Stimulated activated CD4-positive, alpha-beta T cell treated with anti-CD3 and anti-CD28 coated beads, Interleukin-4, amount 100 ng/mL, for 1 hour (primary cell): ENCODE measurements at regions not wholly inside any gene's neighbourhood (a gene's known extent, or its start where the extent isn't known, plus 50 kb on each side); places are given as distances from the start of the nearest gene placed in this dataset.

Source experiments
- DNase-seq: peaks from one replicate; pipeline ENCODE4 v3.0.0-alpha.2; 2020

- no peak for DNase-seq
These were observed 232.9 kb upstream of the SLC10A2 start for GRCh38 chr13:103299079-103299478.

DNA sequence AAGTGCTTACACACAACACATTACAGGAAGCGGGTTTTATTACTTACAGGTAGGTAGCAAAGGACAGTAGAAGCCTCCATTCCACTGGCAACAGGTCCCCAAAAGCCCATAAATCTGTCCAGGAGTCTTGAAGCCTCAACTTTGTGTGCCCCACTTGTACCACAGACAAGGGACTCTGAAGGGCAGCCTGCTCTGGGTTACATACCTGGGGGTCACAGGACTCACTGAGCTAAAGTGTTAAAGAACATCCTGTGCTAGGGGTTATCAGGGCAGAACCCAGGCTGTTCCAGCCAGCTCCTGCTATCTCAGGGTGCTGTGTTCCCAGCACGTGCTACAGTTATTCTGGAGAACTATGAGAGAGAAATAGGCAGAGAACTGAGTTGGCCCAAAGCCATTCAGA lies 230.9 kb upstream of the SLC10A2 start:
- no peak for DNase-seq

GRCh38 chr13:103291798-103292572 lies 225.8 kb upstream of the SLC10A2 start:
- no peak for DNase-seq

DNA sequence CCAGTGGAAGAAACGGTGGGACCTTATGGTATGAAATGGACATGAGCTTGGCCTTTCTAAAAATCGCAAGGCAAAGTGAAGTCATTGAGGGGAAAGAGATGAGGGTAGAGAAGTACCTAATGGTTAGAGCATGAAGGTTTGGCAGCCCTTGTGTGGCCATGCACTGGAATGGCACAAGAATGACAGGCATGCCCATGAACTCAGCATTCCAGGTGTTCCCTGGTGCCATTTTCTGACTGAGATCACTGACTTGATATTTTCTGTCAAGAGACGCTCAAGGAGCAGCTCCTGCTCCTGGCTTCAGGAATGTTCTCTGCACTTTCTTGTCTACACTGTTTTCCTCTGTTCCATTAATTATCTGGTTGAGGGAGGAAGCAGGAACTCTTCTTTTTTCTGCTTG lies 225.0 kb upstream of the SLC10A2 start:
- DNase-seq, result no peak

DNA sequence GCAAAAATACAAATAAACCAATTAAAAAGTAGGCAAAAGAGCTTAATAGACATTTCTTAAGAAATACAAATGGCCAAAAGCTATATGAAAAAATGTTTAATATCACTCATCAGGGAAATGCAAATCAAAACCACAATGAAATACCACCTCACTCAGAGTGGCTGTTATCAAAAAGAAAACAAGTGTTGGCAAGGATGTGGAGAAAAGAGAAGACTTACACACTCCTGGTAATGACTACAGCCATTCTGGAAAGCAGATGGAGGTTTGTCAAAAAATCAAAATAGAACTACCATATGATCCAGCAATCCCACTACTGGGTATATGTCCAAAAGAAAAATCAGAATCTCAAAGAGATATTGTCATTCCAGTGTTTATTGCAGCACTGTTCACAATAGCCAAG lies 223.5 kb upstream of the SLC10A2 start:
- DNase-seq, result no peak

DNA sequence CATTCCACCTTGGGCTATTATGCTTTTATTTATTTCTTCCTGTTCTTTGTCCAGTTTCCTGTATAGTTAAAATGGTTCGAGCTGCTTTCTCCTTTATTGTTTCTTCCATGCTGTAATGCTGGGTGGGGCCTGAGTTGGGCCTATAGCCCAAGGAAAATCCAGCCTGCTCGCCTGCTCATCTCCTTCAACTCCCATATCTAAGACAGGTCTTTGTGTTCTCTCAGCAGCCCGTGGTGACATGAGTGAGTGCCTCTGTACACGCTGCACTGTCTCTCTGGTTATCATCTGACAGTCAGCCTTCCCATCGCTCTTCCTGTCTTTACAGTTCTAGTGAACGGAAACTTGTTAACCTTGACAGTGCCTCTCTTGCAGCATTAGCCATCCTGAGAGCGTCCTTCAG lies 221.9 kb upstream of the SLC10A2 start:
- DNase-seq, result no peak

GRCh38 chr13:103287659-103288058 lies 221.4 kb upstream of the SLC10A2 start:
- DNase-seq, result no peak

DNA sequence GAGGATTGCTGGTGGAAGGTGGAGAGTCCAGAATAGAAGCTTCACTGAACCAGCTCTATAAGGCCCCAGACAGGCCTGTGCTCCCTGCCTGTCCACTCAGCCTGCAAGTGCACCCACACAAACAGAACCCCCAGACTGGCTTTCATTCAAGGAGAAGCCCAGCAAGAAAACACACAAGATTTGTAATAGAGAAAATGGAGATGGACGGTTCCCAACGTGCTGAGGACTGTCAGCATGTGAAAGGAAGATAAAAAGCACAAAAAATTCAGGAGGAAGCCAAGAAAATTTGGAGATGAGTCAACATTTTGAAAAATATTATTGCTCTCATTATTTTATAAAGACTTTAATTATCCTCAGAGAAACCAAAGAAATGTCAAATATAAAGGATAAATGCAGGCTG lies 218.2 kb upstream of the SLC10A2 start:
- no peak for DNase-seq

GRCh38 chr13:103283451-103283820 lies 217.2 kb upstream of the SLC10A2 start:
- DNase-seq, result no peak

DNA sequence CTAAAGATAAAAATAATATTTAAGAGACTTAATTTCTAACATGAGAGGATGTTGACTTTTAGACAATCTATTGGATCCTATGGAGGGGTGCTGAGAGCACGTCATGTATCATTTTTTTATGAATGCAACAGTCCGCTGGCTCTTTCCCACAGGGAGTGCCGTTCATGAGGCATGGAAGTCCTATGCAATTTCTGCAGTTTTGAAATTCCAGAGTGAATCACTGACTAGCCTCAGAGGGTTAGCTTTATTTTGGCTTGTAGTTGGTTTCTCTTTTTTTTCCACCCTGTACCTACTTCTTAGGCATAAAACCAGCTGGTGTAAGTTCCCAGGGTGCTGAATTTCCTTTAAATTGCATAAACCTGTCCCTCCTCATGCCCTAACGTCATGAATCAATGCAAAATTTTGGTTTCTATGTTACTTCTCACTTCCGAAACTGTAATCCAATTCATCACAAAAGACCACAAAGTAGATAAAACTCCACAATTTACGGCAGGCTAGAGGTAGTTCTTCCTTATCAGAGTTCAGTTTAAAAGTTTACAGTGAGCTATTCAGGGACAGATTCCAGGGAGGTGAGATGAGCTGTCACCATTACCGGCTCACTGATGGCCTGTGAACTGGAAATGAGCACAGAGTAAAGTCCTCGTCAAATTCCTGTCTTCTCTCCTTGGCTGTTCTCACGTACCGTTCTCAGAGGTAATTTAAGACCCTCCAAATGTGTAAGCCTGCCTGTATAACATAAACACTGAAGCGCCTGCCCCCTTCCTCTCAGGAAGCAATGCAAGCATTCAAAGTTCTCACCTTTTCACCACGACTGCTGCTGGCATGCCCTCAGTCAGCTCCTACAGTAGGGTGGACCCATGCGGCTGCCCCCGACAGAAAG lies 216.6 kb upstream of the SLC10A2 start:
- DNase-seq, result no peak

DNA sequence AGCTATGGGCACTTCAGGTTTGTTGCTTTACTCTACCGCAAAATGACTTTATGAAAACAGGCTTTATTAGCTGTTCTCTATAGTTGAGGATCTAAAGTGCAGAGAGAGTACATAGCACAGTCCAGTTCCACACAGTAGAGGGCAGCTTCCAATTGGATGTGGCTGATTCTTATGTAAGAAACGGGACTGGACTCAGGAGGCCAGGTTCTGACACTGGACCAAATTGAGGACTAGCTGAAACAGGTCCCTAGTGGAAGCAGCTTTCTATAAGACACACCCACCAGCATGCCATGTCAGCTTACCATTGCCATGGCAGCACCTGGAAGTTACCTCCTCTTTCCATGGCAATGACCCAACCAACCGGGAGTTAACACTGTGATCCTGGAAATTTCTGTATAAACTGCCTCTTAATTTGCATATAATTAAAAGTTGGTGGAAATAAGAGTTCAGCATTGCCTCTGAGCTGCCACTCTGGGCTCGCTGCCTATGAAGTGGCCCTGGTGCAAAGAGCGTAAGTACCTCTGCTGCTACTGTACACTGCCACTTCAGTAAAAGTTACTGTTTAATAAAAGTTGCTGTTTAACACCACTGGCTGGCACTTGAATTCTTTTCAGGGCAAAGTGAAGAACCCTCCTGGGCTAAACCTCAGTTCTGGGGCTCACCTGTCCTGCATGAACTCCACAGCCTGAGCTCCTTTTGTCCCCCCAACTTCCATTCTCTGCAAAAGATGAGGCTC lies 211.9 kb upstream of the SLC10A2 start:
- DNase-seq, result no peak

- no peak for DNase-seq
These were observed 210.7 kb upstream of the SLC10A2 start for GRCh38 chr13:103276775-103277498.

- no peak for DNase-seq
These were observed 209.5 kb upstream of the SLC10A2 start for GRCh38 chr13:103275722-103276121.

DNA sequence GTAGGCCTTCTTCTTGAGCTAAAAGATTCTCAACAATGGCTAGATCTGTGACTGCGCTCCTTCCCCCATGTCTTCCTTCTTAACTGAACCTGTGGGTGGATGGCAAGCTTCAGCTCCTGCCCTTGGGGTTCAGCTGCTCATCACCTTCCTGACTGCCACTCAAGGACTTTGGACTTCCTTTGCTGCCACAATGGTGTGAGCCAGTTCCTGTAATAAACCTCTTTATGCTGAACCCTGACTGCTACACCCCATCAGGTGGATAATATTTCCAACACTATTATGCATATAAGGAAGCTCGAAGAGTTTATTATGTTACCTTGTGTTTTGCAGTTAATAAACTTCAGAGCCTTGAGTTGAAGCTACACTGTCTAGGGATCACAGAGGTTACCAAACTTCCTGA lies 208.9 kb upstream of the SLC10A2 start:
- DNase-seq, result no peak

DNA sequence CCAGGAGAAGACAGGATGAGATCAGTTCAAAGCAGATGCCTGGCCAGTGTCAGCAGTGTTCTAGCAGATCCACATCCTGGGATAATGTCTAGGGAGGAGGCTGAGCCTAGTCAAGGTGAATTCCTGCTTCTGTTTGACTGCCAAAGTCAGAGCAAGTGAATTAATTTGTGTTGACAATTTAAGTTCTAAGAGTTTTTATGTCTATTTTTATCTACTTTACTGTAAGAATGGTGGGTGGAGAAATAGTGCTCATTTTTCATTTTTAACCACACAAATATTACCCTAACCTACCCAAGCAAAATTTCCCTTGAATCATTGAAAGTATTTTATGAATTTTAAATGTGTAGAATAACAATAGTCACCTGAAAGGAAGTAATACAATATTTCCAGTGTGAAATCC lies 207.6 kb upstream of the SLC10A2 start:
- no peak for DNase-seq

DNA sequence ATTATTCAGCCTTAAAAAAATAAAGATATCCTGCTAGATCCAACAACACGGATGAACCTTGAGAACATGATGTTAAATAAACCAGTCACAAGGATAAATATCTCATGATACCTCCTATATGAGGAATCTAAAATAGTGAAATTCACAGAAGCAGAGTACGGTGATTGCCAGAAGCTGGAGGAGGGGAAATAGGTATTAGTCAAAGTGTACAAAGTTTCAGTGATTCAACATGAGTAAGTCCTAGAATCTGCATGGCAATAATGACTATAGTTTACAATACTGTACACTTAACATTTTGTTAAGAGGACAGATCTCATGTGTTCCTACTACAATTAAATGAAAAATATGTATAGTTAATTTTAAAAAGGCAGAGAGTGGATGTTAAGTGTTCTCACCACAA lies 206.6 kb upstream of the SLC10A2 start:
- DNase-seq, result no peak

DNA sequence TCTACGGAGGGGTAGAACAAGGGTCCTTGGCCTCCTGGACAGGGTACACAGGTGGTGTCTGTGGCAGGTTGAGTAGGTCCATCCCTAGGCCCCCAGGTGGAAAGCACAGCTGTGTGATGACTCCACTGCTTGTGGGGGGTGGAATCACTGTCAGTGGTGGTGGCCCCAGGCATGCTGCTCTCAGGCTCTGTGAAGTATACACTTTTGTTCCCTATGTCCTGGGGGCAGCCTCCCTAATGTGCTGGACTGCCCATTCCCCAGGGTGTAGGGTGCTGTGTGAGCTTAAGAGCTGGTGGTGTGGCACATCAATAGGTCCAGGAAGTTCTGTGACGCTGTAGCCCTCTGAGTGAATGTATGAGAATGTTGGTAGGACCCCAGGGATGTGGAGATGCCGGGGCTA lies 197.2 kb upstream of the SLC10A2 start:
- no peak for DNase-seq

DNA sequence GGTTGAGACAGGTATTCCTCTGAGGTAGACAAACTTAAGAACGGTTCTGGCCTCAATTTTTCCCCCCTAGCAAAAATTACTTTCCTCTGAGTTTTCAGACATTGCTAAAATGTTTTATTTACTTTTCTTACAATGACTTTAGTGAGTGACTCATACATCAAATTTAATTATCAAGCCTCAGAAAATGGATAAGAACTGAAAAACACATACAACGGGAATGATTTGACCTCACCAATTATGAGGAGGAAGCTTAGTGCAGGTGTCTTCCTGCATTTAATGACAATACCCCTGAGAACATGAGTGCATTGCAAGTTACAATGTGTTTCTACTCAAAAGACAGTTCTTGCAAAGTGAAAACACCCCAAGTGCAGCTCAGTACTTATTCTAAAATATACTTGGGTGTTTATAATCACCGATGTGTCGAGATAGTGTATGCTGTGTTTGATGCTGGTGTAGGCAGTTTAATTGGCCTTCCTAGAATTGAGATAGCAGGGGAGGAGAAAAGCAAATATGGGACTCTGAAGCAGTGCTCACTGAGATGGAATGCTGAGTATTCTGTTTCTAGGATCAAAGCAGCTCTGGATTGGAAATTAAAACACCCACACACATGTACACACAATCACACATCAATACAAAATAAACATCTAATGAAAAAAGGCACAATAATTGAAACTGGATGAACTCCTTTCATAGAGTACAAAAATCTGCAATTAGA lies 189.5 kb upstream of the SLC10A2 start:
- DNase-seq, result no peak

DNA sequence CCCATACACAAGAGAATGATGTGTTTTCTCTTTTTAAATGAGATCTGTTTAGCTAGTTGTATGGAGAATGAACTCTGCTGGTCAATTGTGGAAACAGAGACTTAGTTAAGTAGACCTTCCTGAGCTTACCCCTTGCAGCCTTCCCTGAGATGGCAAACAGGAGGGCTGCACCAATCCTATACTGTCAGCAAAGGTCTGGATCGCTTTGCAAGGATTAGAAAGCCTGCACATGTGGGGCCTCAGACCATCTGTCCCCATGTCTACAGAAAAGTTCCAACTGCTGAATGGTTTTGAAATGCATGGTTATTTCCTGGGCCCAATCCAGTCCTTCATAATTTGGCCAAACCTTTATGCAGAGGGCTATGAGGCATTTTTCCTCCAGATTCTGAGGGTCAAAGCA lies 183.9 kb upstream of the SLC10A2 start:
- no peak for DNase-seq

GRCh38 chr13:103246581-103247200 lies 180.5 kb upstream of the SLC10A2 start:
- no peak for DNase-seq

- no peak for DNase-seq
These were observed 177.3 kb upstream of the SLC10A2 start for GRCh38 chr13:103243495-103243894.

DNA sequence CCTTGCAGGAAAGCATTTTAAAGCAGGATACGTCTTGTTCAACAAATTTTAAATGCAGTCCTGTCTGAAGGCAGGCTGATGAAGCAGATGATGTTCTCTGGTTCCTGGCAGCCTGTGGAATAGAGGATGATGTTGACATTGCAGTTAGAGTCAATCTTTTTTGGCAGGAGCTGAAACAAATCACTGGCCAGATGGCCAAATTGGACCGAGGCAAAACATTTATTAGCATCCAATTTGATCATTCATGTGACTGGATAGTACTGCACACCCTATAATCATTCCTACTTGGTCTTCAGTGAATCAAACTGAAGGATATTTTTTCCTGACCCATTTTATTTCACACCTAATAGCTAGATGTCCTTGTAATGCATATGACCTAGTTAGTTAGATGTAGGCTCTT lies 172.2 kb upstream of the SLC10A2 start:
- DNase-seq, result no peak
